ENCODE measurements at regions not wholly inside any gene's neighbourhood (a gene's known extent, or its start where the extent isn't known, plus 50 kb on each side); places are given as distances from the start of the nearest gene placed in this dataset.
"Not testable (repeated sequence)": the region's sequence is repeated elsewhere in the genome, so short reads cannot be mapped to it uniquely, and the experiment has no call there.

GRCh38 chr4:158395889-158396288 lies 125.8 kb upstream of the RXFP1 start:
- Histone ChIP-seq H3K27ac (ENCODE audit: low read length) (peak overlapping the region; percentile 57), H3K4me3 (ENCODE audit: low read length) (no peak overlapping the region), H3K4me1 (ENCODE audit: control insufficient read depth, insufficient read depth, low read length) (no peaks in the 10 kb centered on the region), H3K36me3 (ENCODE audit: control insufficient read depth, insufficient read depth, low read length) (no peaks in the 10 kb centered on the region), H3K27me3 (ENCODE audit: control insufficient read depth, insufficient read depth, low read length) (no peaks in the 10 kb centered on the region), H3K9me3 (replicated peaks; ENCODE audit: control insufficient read depth, low read depth, low read length) (no peaks in the 10 kb centered on the region)
- DNase-seq: peak; percentile 89
- WGBS (ENCODE audit: insufficient coverage): no CpG with 5 or more reads among the region's 2 CpGs

- no peak overlapping the region for H3K27ac ChIP-seq (ENCODE audit: low read length)
- peak; percentile 74 for DNase-seq
- WGBS (ENCODE audit: insufficient coverage): no CpG with 5 or more reads among the region's 2 CpGs
- no peaks in the 10 kb centered on the region for H3K36me3 ChIP-seq (ENCODE audit: control insufficient read depth, insufficient read depth, low read length)
- no peak overlapping the region for H3K4me3 ChIP-seq (ENCODE audit: low read length)
- H3K4me1 ChIP-seq (ENCODE audit: control insufficient read depth, insufficient read depth, low read length): no peaks in the 10 kb centered on the region
- no peaks in the 10 kb centered on the region for H3K27me3 ChIP-seq (ENCODE audit: control insufficient read depth, insufficient read depth, low read length)
- H3K9me3 ChIP-seq (replicated peaks; ENCODE audit: control insufficient read depth, low read depth, low read length): no peaks in the 10 kb centered on the region
Measured at GRCh38 chr4:158397781-158398180, 123.9 kb upstream of the RXFP1 start.

GRCh38 chr4:158407961-158408360 lies 113.7 kb upstream of the RXFP1 start:
- 93% methylated on average over 17 of the region's 29 CpGs for WGBS (ENCODE audit: insufficient coverage)

DNA sequence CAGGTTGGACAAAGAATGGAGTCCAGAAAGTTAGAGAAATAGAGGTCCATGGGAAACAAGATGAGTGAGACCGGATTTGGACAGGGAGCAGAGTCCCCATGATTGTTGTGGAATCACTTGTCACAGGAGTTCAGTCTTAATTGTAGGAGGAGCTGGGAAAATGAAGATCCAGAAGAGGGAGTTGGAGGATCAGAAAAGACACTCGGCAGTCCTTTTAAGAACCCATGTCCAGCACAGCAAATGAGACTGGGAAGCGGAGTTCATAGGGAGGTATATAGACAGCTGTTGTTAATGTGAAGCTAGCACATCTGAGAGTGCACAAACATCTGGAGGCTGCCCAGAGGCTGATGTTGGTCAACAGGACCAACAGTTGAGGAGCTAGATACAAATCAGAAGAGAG lies 111.4 kb upstream of the RXFP1 start:
- H3K27me3 ChIP-seq (ENCODE audit: control insufficient read depth, insufficient read depth, low read length): no peaks in the 10 kb centered on the region
- DNase-seq: no peak
- no peaks in the 10 kb centered on the region for H3K4me1 ChIP-seq (ENCODE audit: control insufficient read depth, insufficient read depth, low read length)
- no peaks in the 10 kb centered on the region for H3K36me3 ChIP-seq (ENCODE audit: control insufficient read depth, insufficient read depth, low read length)
- H3K4me3 ChIP-seq (ENCODE audit: low read length): no peak overlapping the region
- H3K9me3 ChIP-seq (replicated peaks; ENCODE audit: control insufficient read depth, low read depth, low read length): peaks cover under 1% of the 10 kb centered on the region
- 70% methylated on average over 3 of the region's 3 CpGs for WGBS (ENCODE audit: insufficient coverage)
- H3K27ac ChIP-seq (ENCODE audit: low read length): no peak overlapping the region

More at GRCh38 chr4:158407961-158408360, 113.7 kb upstream of the RXFP1 start:
- not testable (repeated sequence) for H3K27ac ChIP-seq (ENCODE audit: low read length); H3K9me3 ChIP-seq (replicated peaks; ENCODE audit: control insufficient read depth, low read depth, low read length); H3K4me1 ChIP-seq (ENCODE audit: control insufficient read depth, insufficient read depth, low read length); H3K36me3 ChIP-seq (ENCODE audit: control insufficient read depth, insufficient read depth, low read length); H3K4me3 ChIP-seq (ENCODE audit: low read length); DNase-seq; H3K27me3 ChIP-seq (ENCODE audit: control insufficient read depth, insufficient read depth, low read length)

DNA sequence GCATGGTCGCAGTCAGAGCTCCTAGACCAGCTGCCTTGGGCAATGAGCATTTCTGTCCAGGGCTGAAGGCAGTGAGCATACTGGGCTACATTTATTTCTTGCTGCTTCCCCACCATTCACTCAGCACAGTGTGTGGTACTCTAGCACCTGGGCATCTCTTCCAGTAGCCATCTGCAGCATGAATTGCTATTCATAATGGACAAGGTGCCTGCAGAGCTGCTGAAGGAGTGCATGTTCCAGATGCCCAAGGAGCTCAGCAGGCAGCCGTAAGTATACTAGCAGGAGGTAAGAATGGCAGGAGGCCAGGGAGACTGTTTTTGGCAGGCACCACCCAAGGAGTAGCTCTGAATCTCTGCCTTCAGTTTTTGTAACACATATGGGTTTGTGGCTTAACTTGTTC lies 110.4 kb upstream of the RXFP1 start:
- 40% methylated on average over 2 of the region's 2 CpGs for WGBS (ENCODE audit: insufficient coverage)
- no peaks in the 10 kb centered on the region for H3K27me3 ChIP-seq (ENCODE audit: control insufficient read depth, insufficient read depth, low read length)
- H3K9me3 ChIP-seq (replicated peaks; ENCODE audit: control insufficient read depth, low read depth, low read length): no peaks in the 10 kb centered on the region
- DNase-seq: peak; percentile 40
- H3K4me1 ChIP-seq (ENCODE audit: control insufficient read depth, insufficient read depth, low read length): no peaks in the 10 kb centered on the region
- no peak overlapping the region for H3K27ac ChIP-seq (ENCODE audit: low read length)
- no peaks in the 10 kb centered on the region for H3K36me3 ChIP-seq (ENCODE audit: control insufficient read depth, insufficient read depth, low read length)
- no peak overlapping the region for H3K4me3 ChIP-seq (ENCODE audit: low read length)

DNA sequence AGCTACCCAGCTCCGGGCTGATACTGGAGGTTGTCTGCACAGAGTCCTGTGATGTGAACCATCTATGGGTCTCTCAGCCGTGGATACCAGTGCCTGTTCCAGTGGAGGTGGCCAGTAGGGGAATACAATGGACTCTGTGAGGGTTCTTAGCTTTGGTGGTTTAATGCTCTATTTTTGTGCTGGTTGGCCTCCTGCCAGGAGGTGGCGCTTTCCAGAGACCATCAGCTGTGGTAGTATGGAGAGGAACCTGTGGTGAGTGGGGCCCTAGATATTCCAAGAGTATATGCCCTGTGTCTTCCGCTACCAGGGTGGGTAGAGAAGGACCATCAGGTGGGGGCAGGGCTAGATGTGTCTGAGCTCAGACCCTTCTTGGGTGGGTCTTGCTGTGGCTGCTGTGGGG lies 103.0 kb upstream of the RXFP1 start:
- 58% methylated on average over 2 of the region's 4 CpGs for WGBS (ENCODE audit: insufficient coverage)
- not testable (repeated sequence) for H3K4me1 ChIP-seq (ENCODE audit: control insufficient read depth, insufficient read depth, low read length); H3K27ac ChIP-seq (ENCODE audit: low read length); H3K27me3 ChIP-seq (ENCODE audit: control insufficient read depth, insufficient read depth, low read length); H3K9me3 ChIP-seq (replicated peaks; ENCODE audit: control insufficient read depth, low read depth, low read length); H3K4me3 ChIP-seq (ENCODE audit: low read length); H3K36me3 ChIP-seq (ENCODE audit: control insufficient read depth, insufficient read depth, low read length); DNase-seq

DNA sequence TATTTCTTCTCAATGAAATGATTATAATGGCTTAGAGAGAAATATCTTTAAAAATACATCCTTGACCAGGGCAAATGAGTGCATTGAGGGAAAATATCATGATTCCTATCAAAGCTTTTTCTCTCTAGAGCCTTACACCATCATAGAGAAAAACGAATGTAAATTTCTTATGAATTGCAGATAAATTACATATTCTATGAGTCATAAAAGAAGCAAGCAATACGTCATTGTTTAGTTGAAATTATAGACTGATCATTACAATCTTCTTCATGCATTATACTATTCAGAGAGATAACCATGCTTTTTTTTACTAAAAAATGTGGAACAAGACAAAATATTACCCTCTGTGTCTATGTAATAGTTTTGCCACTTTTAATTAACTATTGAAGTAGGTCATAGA lies 100.9 kb upstream of the RXFP1 start:
- Histone ChIP-seq H3K4me3 (ENCODE audit: low read length) (no peak overlapping the region), H3K27ac (ENCODE audit: low read length) (no peak overlapping the region), H3K27me3 (ENCODE audit: control insufficient read depth, insufficient read depth, low read length) (no peaks in the 10 kb centered on the region), H3K9me3 (replicated peaks; ENCODE audit: control insufficient read depth, low read depth, low read length) (no peaks in the 10 kb centered on the region), H3K4me1 (ENCODE audit: control insufficient read depth, insufficient read depth, low read length) (no peaks in the 10 kb centered on the region), H3K36me3 (ENCODE audit: control insufficient read depth, insufficient read depth, low read length) (no peaks in the 10 kb centered on the region)
- no CpG with 5 or more reads among the region's 2 CpGs for WGBS (ENCODE audit: insufficient coverage)
- DNase-seq: no peak

DNA sequence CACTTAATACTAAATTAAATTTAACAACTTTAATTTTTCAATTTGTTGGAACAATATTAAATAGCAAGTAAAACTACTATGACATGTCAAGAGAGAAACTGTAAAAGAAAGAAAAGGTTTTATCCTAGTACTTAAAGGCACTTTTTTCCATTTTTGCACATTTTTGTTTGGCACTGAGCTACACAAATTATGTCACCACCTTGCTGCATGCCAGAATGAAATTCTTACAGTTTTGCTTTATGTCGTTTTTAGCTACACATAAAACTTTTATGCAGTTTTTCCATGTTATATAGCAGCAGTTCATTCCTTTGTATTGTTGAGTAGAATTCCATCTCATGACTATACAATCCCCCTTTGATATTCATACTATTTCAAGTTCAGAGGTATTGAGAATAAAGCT lies 99.1 kb upstream of the RXFP1 start:
- Histone ChIP-seq H3K9me3 (replicated peaks; ENCODE audit: control insufficient read depth, low read depth, low read length) (no peaks in the 10 kb centered on the region), H3K4me3 (ENCODE audit: low read length) (no peak overlapping the region), H3K27ac (ENCODE audit: low read length) (no peak overlapping the region), H3K36me3 (ENCODE audit: control insufficient read depth, insufficient read depth, low read length) (no peaks in the 10 kb centered on the region), H3K27me3 (ENCODE audit: control insufficient read depth, insufficient read depth, low read length) (no peaks in the 10 kb centered on the region), H3K4me1 (ENCODE audit: control insufficient read depth, insufficient read depth, low read length) (no peaks in the 10 kb centered on the region)
- no CpG with 5 or more reads among the region's 1 CpG for WGBS (ENCODE audit: insufficient coverage)
- peak; percentile 89 for DNase-seq

DNA sequence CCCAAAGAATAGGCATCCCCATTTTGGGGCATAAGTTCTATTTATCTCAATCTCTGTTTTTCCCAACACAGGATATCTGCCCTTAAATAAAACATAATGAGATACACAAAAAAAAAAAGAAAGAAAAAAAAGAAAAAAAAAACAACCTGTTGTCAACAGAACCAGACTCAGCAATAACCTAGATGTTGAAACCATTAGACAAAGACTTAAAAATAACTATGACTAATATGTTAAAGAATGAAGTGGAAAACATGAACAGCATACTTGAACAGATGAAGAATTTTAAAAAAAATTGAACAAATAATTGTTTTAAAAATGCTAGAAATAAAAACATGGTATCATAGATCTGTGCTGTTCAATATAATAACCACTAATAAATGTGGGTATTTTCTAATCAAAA lies 93.4 kb upstream of the RXFP1 start:
- Histone ChIP-seq H3K27me3 (ENCODE audit: control insufficient read depth, insufficient read depth, low read length) (no peaks in the 10 kb centered on the region), H3K4me3 (ENCODE audit: low read length) (no peak overlapping the region), H3K4me1 (ENCODE audit: control insufficient read depth, insufficient read depth, low read length) (no peaks in the 10 kb centered on the region), H3K9me3 (replicated peaks; ENCODE audit: control insufficient read depth, low read depth, low read length) (no peaks in the 10 kb centered on the region), H3K27ac (ENCODE audit: low read length) (no peak overlapping the region), H3K36me3 (ENCODE audit: control insufficient read depth, insufficient read depth, low read length) (no peaks in the 10 kb centered on the region)
- DNase-seq: no peak

- Histone ChIP-seq H3K9me3 (replicated peaks; ENCODE audit: control insufficient read depth, low read depth, low read length) (no peaks in the 10 kb centered on the region), H3K4me3 (ENCODE audit: low read length) (no peak overlapping the region), H3K27ac (ENCODE audit: low read length) (no peak overlapping the region), H3K27me3 (ENCODE audit: control insufficient read depth, insufficient read depth, low read length) (no peaks in the 10 kb centered on the region), H3K36me3 (ENCODE audit: control insufficient read depth, insufficient read depth, low read length) (no peaks in the 10 kb centered on the region), H3K4me1 (ENCODE audit: control insufficient read depth, insufficient read depth, low read length) (no peaks in the 10 kb centered on the region)
- no peak for DNase-seq
Measured at GRCh38 chr4:158442736-158443135, 78.9 kb upstream of the RXFP1 start.

- H3K4me3 ChIP-seq (ENCODE audit: low read length): no peak overlapping the region
- H3K9me3 ChIP-seq (replicated peaks; ENCODE audit: control insufficient read depth, low read depth, low read length): no peaks in the 10 kb centered on the region
- no peak overlapping the region for H3K27ac ChIP-seq (ENCODE audit: low read length)
- no peaks in the 10 kb centered on the region for H3K27me3 ChIP-seq (ENCODE audit: control insufficient read depth, insufficient read depth, low read length)
- H3K4me1 ChIP-seq (ENCODE audit: control insufficient read depth, insufficient read depth, low read length): no peaks in the 10 kb centered on the region
- no CpG with 5 or more reads among the region's 1 CpG for WGBS (ENCODE audit: insufficient coverage)
- peak; percentile 32 for DNase-seq
- no peaks in the 10 kb centered on the region for H3K36me3 ChIP-seq (ENCODE audit: control insufficient read depth, insufficient read depth, low read length)
Measured at GRCh38 chr4:158443731-158444130, 78.0 kb upstream of the RXFP1 start.

All from muscle of leg (tissue), 3 donors.